Right forelimb (tissue), 1 donor: ENCODE measurements at regions not wholly inside any gene's neighbourhood (a gene's known extent, or its start where the extent isn't known, plus 50 kb on each side); places are given as distances from the start of the nearest gene placed in this dataset.

ENCODE experiments used
- DNase-seq: peaks from one replicate; pipeline ENCODE4 v3.0.0-alpha.2; 2018

GRCh38 chr2:16409006-16409390, 256.6 kb downstream of the CYRIA start:
- DNase-seq, result no peak

GRCh38 chr2:16408331-16409005, 257.2 kb downstream of the CYRIA start:
- DNase-seq, result no peak

GRCh38 chr2:16407358-16407757, 258.3 kb downstream of the CYRIA start:
- DNase-seq, result no peak

GRCh38 chr2:16406496-16407289, 258.9 kb downstream of the CYRIA start:
- DNase-seq, result no peak

GRCh38 chr2:16405551-16405950, 260.1 kb downstream of the CYRIA start:
- DNase-seq, result no peak

GRCh38 chr2:16404551-16405300, 260.9 kb downstream of the CYRIA start:
- no peak for DNase-seq

- no peak for DNase-seq
These were observed 261.5 kb downstream of the CYRIA start for GRCh38 chr2:16404146-16404545.

- no peak for DNase-seq
These were observed 262.7 kb downstream of the CYRIA start for GRCh38 chr2:16402891-16403290.

- DNase-seq, result no peak
These were observed 263.8 kb downstream of the CYRIA start for GRCh38 chr2:16401761-16402300.

- no peak for DNase-seq
These were observed 265.5 kb downstream of the CYRIA start for GRCh38 chr2:16400127-16400623.

- DNase-seq, result no peak
These were observed 267.1 kb downstream of the CYRIA start for GRCh38 chr2:16398486-16399043.

- DNase-seq, result no peak
These were observed 267.8 kb downstream of the CYRIA start for GRCh38 chr2:16397681-16398475.

- DNase-seq, result no peak
These were observed 268.6 kb downstream of the CYRIA start for GRCh38 chr2:16396986-16397385.

- DNase-seq, result no peak
These were observed 269.5 kb downstream of the CYRIA start for GRCh38 chr2:16396171-16396570.

- no peak for DNase-seq
These were observed 270.0 kb downstream of the CYRIA start for GRCh38 chr2:16395601-16396000.

- no peak for DNase-seq
These were observed 270.6 kb downstream of the CYRIA start for GRCh38 chr2:16394986-16395550.

GRCh38 chr2:16394072-16394985, 271.3 kb downstream of the CYRIA start:
- peak; percentile 58 for DNase-seq

GRCh38 chr2:16393500-16394071, 272.0 kb downstream of the CYRIA start:
- DNase-seq, result no peak

- DNase-seq, result no peak
These were observed 272.8 kb downstream of the CYRIA start for GRCh38 chr2:16392647-16393499.
